ENCODE measurements at regions not wholly inside any gene's neighbourhood (a gene's known extent, or its start where the extent isn't known, plus 50 kb on each side); places are given as distances from the start of the nearest gene placed in this dataset.

GRCh38 chr20:20926222-20926905 is 179.8 kb downstream of the LINC00237 start:
- no peak for ATAC-seq (ENCODE audit: insufficient number of reproducible peaks, low FRiP score, low read depth)
- TF ChIP-seq CTCF (IDR thresholded peaks at IDR 0.05), result no peak
- H3K27me3 ChIP-seq (replicated peaks; ENCODE audit: insufficient read depth), result no peaks in the 10 kb centered on the region
- H3K4me1 ChIP-seq (ENCODE audit: control insufficient read depth in 1 of 2, low read depth in 2 of 2), result no peaks in the 10 kb centered on the region
- H3K36me3 ChIP-seq, result no peaks in the 10 kb centered on the region
- DNase-seq (ENCODE audit: low spot score), result no peak
- no peak overlapping the region for H3K27ac ChIP-seq
- no peak overlapping the region for H3K4me3 ChIP-seq
- no peaks in the 10 kb centered on the region for H3K9me3 ChIP-seq

GRCh38 chr20:20920433-20920832 is 185.7 kb downstream of the LINC00237 start:
- Histone ChIP-seq H3K4me1 (ENCODE audit: control insufficient read depth in 1 of 2, low read depth in 2 of 2) (no peaks in the 10 kb centered on the region), H3K4me3 (no peak overlapping the region), H3K9me3 (peaks cover 6% of the 10 kb centered on the region), H3K27ac (no peak overlapping the region), H3K36me3 (no peaks in the 10 kb centered on the region), H3K27me3 (replicated peaks; ENCODE audit: insufficient read depth) (no peaks in the 10 kb centered on the region)
- DNase-seq (ENCODE audit: low spot score) (no peak), ATAC-seq (ENCODE audit: insufficient number of reproducible peaks, low FRiP score, low read depth) (no peak)
- TF ChIP-seq CTCF (IDR thresholded peaks at IDR 0.05), result no peak

GRCh38 chr20:20915844-20916243 is 190.3 kb downstream of the LINC00237 start:
- no peaks in the 10 kb centered on the region for H3K27me3 ChIP-seq (replicated peaks; ENCODE audit: insufficient read depth)
- TF ChIP-seq CTCF (IDR thresholded peaks at IDR 0.05), result no peak
- ATAC-seq (ENCODE audit: insufficient number of reproducible peaks, low FRiP score, low read depth) (no peak), DNase-seq (ENCODE audit: low spot score) (no peak)
- no peak overlapping the region for H3K4me3 ChIP-seq
- H3K36me3 ChIP-seq, result no peaks in the 10 kb centered on the region
- no peak overlapping the region for H3K27ac ChIP-seq
- peaks cover 6% of the 10 kb centered on the region for H3K9me3 ChIP-seq
- H3K4me1 ChIP-seq (ENCODE audit: control insufficient read depth in 1 of 2, low read depth in 2 of 2), result no peaks in the 10 kb centered on the region

- ATAC-seq (ENCODE audit: insufficient number of reproducible peaks, low FRiP score, low read depth), result no peak
- H3K27me3 ChIP-seq (replicated peaks; ENCODE audit: insufficient read depth), result no peaks in the 10 kb centered on the region
- TF ChIP-seq CTCF (IDR thresholded peaks at IDR 0.05), result no peak
- H3K4me3 ChIP-seq, result no peak overlapping the region
- H3K9me3 ChIP-seq, result no peaks in the 10 kb centered on the region
- no peaks in the 10 kb centered on the region for H3K36me3 ChIP-seq
- no peak for DNase-seq (ENCODE audit: low spot score)
- H3K4me1 ChIP-seq (ENCODE audit: control insufficient read depth in 1 of 2, low read depth in 2 of 2), result no peaks in the 10 kb centered on the region
- H3K27ac ChIP-seq, result no peak overlapping the region
Measured at GRCh38 chr20:20904501-20904831, 192.0 kb upstream of the RALGAPA2 start.

- H3K36me3 ChIP-seq, result no peaks in the 10 kb centered on the region
- ATAC-seq (ENCODE audit: insufficient number of reproducible peaks, low FRiP score, low read depth) (no peak), DNase-seq (ENCODE audit: low spot score) (no peak)
- H3K4me1 ChIP-seq (ENCODE audit: control insufficient read depth in 1 of 2, low read depth in 2 of 2), result no peaks in the 10 kb centered on the region
- no peak for TF ChIP-seq CTCF (IDR thresholded peaks at IDR 0.05)
- H3K9me3 ChIP-seq, result no peaks in the 10 kb centered on the region
- no peak overlapping the region for H3K27ac ChIP-seq
- no peaks in the 10 kb centered on the region for H3K27me3 ChIP-seq (replicated peaks; ENCODE audit: insufficient read depth)
- H3K4me3 ChIP-seq, result no peak overlapping the region
Measured at GRCh38 chr20:20903773-20904500, 191.5 kb upstream of the RALGAPA2 start.
